ENCODE measurements at regions not wholly inside any gene's neighbourhood (a gene's known extent, or its start where the extent isn't known, plus 50 kb on each side); places are given as distances from the start of the nearest gene placed in this dataset.

- H2AFZ ChIP-seq: no peak overlapping the region
- H3K27ac Mint-ChIP-seq: no peak overlapping the region
- TF ChIP-seq JUNB (IDR thresholded peaks at IDR 0.05; ENCODE audit: unreplicated experiment): no peak
- TF ChIP-seq STAT1 (IDR thresholded peaks at IDR 0.05; ENCODE audit: unreplicated experiment): no peak
- TF ChIP-seq POLR2AphosphoS5 (IDR thresholded peaks at IDR 0.05; ENCODE audit: low read depth): no peak
- TF ChIP-seq CREB1 (CRISPR knock-in tag; IDR thresholded peaks at IDR 0.05; ENCODE audit: low read depth): no peak
- TF ChIP-seq ZNF331 (CRISPR knock-in tag; IDR thresholded peaks at IDR 0.05; ENCODE audit: low read depth): no peak
- no peak for TF ChIP-seq ETS1 (IDR thresholded peaks at IDR 0.05)
- TF ChIP-seq CTCF (conservative IDR thresholded peaks at IDR 0.05; ENCODE audit: low read depth in 2 of 2): no peak
- no peak for TF ChIP-seq EZH2phosphoT487 (IDR thresholded peaks at IDR 0.05; ENCODE audit: unreplicated experiment)
- no peak for TF ChIP-seq EZH2 (IDR thresholded peaks at IDR 0.05; ENCODE audit: low read depth, unreplicated experiment)
- TF ChIP-seq ZNF462 (CRISPR knock-in tag; IDR thresholded peaks at IDR 0.05): no peak
- TF ChIP-seq REST (IDR thresholded peaks at IDR 0.05; ENCODE audit: unreplicated experiment): no peak
- no peak for TF ChIP-seq NANOG (IDR thresholded peaks at IDR 0.05; ENCODE audit: borderline replicate concordance)
- TF ChIP-seq ZNF114 (CRISPR knock-in tag; IDR thresholded peaks at IDR 0.05): no peak
- no peaks in the 10 kb centered on the region for H3F3A ChIP-seq (replicated peaks; ENCODE audit: low read depth)
- no peaks in the 10 kb centered on the region for H4K20me1 ChIP-seq (replicated peaks; ENCODE audit: insufficient read depth)
- H3K4me3 ChIP-seq: no peak overlapping the region
- H3K9me3 Mint-ChIP-seq: no peaks in the 10 kb centered on the region
- H3K79me2 ChIP-seq (replicated peaks; ENCODE audit: insufficient read depth): no peaks in the 10 kb centered on the region
- H3K27me3 Mint-ChIP-seq (ENCODE audit: insufficient read depth, low read depth, poor library complexity): no peaks in the 10 kb centered on the region
- no peak overlapping the region for H3K27ac ChIP-seq (ENCODE audit: low read depth)
- no peaks in the 10 kb centered on the region for H3K36me3 Mint-ChIP-seq (ENCODE audit: low read depth)
- peaks cover 19% of the 10 kb centered on the region; the same call in 1 of the 2 replicates for H3K9me2 ChIP-seq (ENCODE audit: insufficient read depth)
- peaks cover 18% of the 10 kb centered on the region for H3K4me1 ChIP-seq (ENCODE audit: insufficient read depth)
- peaks cover 37% of the 10 kb centered on the region for H3K4me1 Mint-ChIP-seq
- no peak for ATAC-seq
- H3K4me3 Mint-ChIP-seq: no peak overlapping the region
- no peak overlapping the region for H3K4me2 ChIP-seq
- no peaks in the 10 kb centered on the region for H3K27me3 ChIP-seq (ENCODE audit: insufficient read depth)
- no peak for DNase-seq (ENCODE audit: low spot score)
- H3K36me3 ChIP-seq (ENCODE audit: insufficient read depth): no peaks in the 10 kb centered on the region
Observed at GRCh38 chr9:13487498-13487897, 208.0 kb upstream of the MPDZ start.

Measured in GM23338 (cell line).